ENCODE measurements at regions not wholly inside any gene's neighbourhood (a gene's known extent, or its start where the extent isn't known, plus 50 kb on each side); places are given as distances from the start of the nearest gene placed in this dataset.

DNA sequence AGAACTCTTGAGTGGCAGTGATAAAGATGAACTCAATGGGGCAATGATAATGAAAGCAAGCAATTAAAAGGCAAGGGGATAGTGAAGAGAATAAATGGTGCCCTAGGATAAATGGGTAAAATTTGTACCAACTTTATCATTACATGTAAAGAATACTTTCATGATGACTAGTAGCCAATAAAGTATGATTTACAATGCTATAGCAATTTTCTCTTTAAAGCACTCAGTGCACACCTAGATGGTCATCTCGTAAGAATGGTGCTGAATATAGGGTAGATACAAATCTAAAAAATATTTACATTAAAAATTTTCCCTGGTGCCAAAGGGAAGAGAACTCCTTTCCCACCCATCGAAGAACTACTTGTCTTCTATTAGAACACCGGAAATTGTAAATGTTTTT, 651.4 kb downstream of the STPG2 start:
- Histone ChIP-seq H3K4me2 (replicated peaks; ENCODE audit: extremely low read depth, low read length, poor library complexity, severe bottlenecking) (no peak overlapping the region), H3K9me3 (replicated peaks in 1 of 2; ENCODE audit: control insufficient read depth in 1 of 2, insufficient read depth in 1 of 2, low read length in 2 of 2) (peaks cover 3 to 5% of the 10 kb centered on the region in 2 donors), H3K27ac (ENCODE audit: low read depth in 1 of 2, low read length in 2 of 2) (no peak overlapping the region), H2AFZ (ENCODE audit: insufficient read depth, low read depth, low read length, poor library complexity, severe bottlenecking) (no peak overlapping the region), H3K4me1 (ENCODE audit: control insufficient read depth in 1 of 2, insufficient read depth in 2 of 2, low read length in 2 of 2) (no peaks in the 10 kb centered on the region), H3K79me2 (ENCODE audit: insufficient read depth, low read length) (no peaks in the 10 kb centered on the region), H3K4me3 (replicated peaks in 1 of 3; ENCODE audit: low read depth in 2 of 3, low read length in 3 of 3) (no peak overlapping the region), H3K27me3 (ENCODE audit: control insufficient read depth in 2 of 2, insufficient read depth in 2 of 2, low read length in 2 of 2) (no peaks in the 10 kb centered on the region), H3K36me3 (replicated peaks in 1 of 2; ENCODE audit: control insufficient read depth in 1 of 2, insufficient read depth in 2 of 2, low read length in 2 of 2) (no peaks in the 10 kb centered on the region), H4K20me1 (ENCODE audit: insufficient read depth, low read length) (no peaks in the 10 kb centered on the region), H3K9ac (ENCODE audit: insufficient read depth, low read length, poor library complexity, severe bottlenecking) (no peak overlapping the region)
- no peak for DNase-seq
- WGBS (ENCODE audit: insufficient coverage) = no CpG with 5 or more reads among the region's 3 CpGs
- Mint-ChIP-seq H3K4me1 (no peaks in the 10 kb centered on the region), H3K27ac (no peak overlapping the region), H3K27me3 (ENCODE audit: low read depth in 3 of 3) (no peaks in the 10 kb centered on the region), H3K36me3 (no peaks in the 10 kb centered on the region), H3K9me3 (peaks cover 0 to 6% (median 4%) of the 10 kb centered on the region in 7 donors), H3K4me3 (no peak overlapping the region)
- intact Hi-C loops (cut with micrococcal nuclease) = no loop called here
- TF ChIP-seq, protein P1, sequence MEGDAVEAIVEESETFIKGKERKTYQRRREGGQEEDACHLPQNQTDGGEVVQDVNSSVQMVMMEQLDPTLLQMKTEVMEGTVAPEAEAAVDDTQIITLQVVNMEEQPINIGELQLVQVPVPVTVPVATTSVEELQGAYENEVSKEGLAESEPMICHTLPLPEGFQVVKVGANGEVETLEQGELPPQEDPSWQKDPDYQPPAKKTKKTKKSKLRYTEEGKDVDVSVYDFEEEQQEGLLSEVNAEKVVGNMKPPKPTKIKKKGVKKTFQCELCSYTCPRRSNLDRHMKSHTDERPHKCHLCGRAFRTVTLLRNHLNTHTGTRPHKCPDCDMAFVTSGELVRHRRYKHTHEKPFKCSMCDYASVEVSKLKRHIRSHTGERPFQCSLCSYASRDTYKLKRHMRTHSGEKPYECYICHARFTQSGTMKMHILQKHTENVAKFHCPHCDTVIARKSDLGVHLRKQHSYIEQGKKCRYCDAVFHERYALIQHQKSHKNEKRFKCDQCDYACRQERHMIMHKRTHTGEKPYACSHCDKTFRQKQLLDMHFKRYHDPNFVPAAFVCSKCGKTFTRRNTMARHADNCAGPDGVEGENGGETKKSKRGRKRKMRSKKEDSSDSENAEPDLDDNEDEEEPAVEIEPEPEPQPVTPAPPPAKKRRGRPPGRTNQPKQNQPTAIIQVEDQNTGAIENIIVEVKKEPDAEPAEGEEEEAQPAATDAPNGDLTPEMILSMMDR (IDR thresholded peaks at IDR 0.05) = no peak

- Mint-ChIP-seq H3K9me3 (peaks cover 0 to 9% (median 3%) of the 10 kb centered on the region in 7 donors), H3K4me3 (no peak overlapping the region), H3K27me3 (ENCODE audit: low read depth in 3 of 3) (no peaks in the 10 kb centered on the region), H3K27ac (no peak overlapping the region), H3K4me1 (no peaks in the 10 kb centered on the region), H3K36me3 (no peaks in the 10 kb centered on the region)
- no peak overlapping the region for H2AFZ ChIP-seq (ENCODE audit: insufficient read depth, low read depth, low read length, poor library complexity, severe bottlenecking)
- TF ChIP-seq, protein P1 (IDR thresholded peaks at IDR 0.05) = no peak
- intact Hi-C loops (cut with micrococcal nuclease) = no loop called here
- H3K9ac ChIP-seq (ENCODE audit: insufficient read depth, low read length, poor library complexity, severe bottlenecking) = no peak overlapping the region
- DNase-seq = no peak
- H3K79me2 ChIP-seq (ENCODE audit: insufficient read depth, low read length) = no peaks in the 10 kb centered on the region
- no peak overlapping the region for H3K27ac ChIP-seq (ENCODE audit: low read depth in 1 of 2, low read length in 2 of 2)
- peaks cover under 1 to 12% of the 10 kb centered on the region in 2 donors for H3K9me3 ChIP-seq (replicated peaks in 1 of 2; ENCODE audit: control insufficient read depth in 1 of 2, insufficient read depth in 1 of 2, low read length in 2 of 2)
- no peaks in the 10 kb centered on the region for H4K20me1 ChIP-seq (ENCODE audit: insufficient read depth, low read length)
- H3K36me3 ChIP-seq (replicated peaks in 1 of 2; ENCODE audit: control insufficient read depth in 1 of 2, insufficient read depth in 2 of 2, low read length in 2 of 2) = no peaks in the 10 kb centered on the region
- WGBS (ENCODE audit: insufficient coverage) = no CpG with 5 or more reads among the region's 1 CpG
- no peak overlapping the region for H3K4me2 ChIP-seq (replicated peaks; ENCODE audit: extremely low read depth, low read length, poor library complexity, severe bottlenecking)
- no peaks in the 10 kb centered on the region for H3K27me3 ChIP-seq (ENCODE audit: control insufficient read depth in 2 of 2, insufficient read depth in 2 of 2, low read length in 2 of 2)
- H3K4me3 ChIP-seq (replicated peaks in 1 of 3; ENCODE audit: low read depth in 2 of 3, low read length in 3 of 3) = no peak overlapping the region
- H3K4me1 ChIP-seq (ENCODE audit: control insufficient read depth in 1 of 2, insufficient read depth in 2 of 2, low read length in 2 of 2) = no peaks in the 10 kb centered on the region
These were observed 649.3 kb downstream of the STPG2 start for GRCh38 chr4:97493815-97494518.
